HG02884 (cell line): ENCODE measurements at regions not wholly inside any gene's neighbourhood (a gene's known extent, or its start where the extent isn't known, plus 50 kb on each side); places are given as distances from the start of the nearest gene placed in this dataset.
"Not testable (repeated sequence)": the region's sequence is repeated elsewhere in the genome, so short reads cannot be mapped to it uniquely, and the experiment has no call there.

Experiments
- ATAC-seq: cut with Tn5 transposase; IDR thresholded peaks from one replicate; pipeline ENCODE4 v1.9.1; 2021; ENCODE audit warnings: mild to moderate bottlenecking, moderate library complexity; ENCODE audit not compliant: unreplicated experiment

DNA sequence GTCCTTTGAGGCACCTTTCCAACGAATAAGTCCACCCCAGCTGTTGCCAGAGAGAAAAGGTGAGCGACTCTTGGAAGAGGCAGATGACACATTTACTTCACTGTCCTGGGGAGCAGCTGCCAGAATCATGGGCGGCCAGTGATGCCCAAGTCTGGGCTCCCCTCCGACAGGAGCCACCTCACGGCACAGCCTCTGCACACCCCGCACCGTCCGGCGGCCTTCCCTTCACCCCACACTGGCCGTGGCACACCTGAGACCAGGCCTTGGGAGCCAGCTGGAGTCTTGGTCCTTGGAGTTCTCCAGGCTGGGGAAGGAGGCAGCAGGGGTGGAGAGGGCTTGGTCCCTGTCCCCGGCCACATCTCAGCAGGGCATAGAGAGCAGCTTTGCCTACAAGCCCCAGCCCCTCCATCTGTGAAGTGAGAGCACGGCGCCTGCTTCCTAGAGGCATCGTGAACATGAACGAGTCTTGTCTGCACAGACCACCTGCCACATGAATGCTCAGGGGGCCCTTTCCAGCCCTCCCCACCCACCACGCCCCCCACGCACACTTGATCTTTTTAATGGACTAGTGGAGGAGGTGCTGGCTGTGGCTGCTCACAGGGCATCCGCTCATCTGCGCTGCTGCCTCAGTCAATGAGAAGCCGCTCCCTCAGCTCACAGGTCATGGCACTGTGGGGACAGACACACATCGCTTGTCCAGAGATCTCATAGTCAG lies 400.2 kb upstream of the MYT1L start:
- no peak for ATAC-seq

DNA sequence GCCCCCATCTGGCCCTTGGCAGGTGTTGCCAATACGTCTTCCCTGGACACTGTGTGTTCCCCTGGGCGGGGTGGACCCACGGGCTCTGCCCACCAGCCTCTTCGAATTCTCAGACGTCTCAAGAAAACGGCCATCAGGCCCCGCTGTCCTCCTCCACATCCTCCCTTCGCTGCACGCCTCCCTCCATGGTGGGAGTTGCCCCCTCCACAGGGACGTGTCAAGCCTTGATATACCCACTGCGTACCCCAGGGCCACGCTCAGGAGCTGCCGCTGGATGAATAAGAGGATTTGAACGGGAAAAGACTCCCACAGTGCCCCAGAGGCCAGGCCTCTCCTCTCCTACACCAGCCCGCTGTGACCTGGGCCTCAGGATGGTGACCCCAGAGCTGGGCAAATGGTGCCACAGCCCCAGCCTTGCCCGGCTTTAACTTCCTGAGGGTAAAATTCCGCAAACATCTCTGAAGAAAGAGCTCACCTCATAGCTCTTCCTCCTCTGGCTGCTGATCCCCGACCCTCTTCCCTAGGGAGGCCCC lies 399.3 kb upstream of the MYT1L start:
- no peak for ATAC-seq

DNA sequence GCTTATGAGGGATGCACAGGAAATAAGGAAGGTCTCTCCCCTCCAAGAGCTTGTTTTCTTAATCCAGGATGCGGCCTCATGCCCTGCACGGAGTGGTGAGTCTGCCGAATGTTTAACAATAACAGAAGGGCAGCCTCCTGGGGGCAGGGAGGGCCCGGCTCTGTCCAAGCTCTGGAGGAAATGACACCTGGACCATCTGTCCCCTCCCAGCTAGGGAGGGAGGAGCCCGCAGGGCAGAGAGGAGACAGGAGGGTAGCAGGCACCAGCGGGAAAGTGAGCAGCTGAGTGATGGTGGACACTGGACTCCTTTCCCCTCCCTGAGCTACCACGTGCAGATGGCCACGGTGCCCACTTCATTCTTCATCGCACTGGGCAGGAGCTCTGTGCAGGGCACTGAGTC lies 398.2 kb upstream of the MYT1L start:
- no peak for ATAC-seq

DNA sequence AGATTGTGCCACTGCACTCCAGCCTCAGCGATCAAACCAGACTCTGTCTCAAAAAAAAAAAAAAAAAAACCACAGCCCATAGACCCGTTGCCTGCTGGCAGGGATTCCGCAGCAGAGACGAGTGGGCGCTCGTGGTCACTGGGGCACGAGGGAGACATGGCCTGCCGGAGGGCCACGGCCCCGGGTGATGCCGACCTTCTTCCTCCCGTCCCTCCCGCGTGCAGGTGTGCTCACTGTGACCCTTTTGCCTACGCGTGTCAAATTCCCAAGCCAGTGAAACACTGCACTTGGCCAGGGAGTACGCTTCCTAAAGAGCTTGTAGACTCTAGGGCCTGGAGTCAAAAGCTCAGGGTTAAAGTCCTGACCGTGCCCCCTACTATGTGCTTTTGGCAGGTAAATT lies 397.6 kb upstream of the MYT1L start:
- ATAC-seq, result no peak

DNA sequence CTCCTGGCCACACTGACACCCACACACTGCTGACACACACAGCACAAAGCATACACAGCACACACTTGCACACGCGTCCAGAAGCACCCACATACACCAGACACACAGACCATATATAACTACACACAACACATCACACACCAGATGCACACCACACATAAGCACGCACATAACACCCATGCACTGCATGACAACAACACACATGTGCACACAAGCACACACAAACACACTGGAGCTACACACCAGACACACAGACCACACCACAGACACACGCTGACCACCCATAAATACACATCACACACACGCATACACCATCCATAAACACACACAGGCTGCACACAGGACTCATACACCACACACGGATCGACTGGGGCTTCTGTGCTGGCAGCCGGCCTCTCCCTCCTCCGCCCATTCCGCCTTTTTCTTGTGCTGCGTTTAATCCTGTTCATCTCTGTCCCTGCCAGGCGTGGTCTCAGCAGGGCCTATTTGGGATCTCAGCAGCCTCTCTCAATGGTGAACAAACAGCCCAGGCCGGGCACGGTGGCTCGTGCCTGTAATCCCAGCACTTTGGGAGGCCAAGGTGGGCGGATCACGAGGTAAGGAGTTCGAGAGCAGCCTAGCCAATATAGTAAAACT lies 396.9 kb upstream of the MYT1L start:
- no peak for ATAC-seq

DNA sequence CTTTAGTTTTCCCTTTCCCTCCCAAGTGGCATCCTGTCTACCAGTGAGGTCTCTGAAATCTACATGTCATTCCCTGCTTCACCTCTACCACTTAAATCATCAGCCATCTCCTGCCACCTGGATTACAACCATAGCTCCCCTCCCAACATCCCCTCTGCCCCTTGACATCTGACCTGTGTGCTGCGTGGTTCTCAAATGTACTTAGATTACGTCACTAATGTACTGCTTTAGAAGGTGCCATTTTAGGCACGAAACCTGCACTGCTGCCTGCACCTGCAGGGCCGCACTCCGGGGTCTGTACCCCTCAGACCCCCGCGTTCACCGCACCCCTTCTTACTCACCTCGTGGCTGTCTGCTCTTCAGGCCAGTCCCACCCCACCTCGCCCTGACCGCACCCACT lies 395.1 kb upstream of the MYT1L start:
- ATAC-seq, result no peak

DNA sequence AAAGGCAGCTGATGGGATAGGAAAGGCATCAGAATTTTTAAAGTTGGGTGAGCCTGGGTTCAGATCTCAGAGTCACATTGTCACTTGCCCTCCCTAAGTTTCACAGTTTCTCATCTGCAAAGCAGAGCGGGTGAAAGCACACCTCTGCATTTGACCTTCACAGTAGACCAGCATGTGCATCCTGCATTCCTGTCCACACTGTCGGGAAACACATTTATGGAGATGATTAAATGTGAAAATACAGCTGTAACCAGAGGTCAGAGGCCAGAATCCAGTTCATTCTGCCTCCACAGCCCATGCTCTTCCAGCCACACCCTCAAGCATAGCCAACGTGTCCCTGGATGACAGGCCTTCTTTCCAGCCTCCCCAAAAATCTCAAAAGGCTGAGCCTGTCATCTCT lies 392.0 kb upstream of the MYT1L start:
- no peak for ATAC-seq

DNA sequence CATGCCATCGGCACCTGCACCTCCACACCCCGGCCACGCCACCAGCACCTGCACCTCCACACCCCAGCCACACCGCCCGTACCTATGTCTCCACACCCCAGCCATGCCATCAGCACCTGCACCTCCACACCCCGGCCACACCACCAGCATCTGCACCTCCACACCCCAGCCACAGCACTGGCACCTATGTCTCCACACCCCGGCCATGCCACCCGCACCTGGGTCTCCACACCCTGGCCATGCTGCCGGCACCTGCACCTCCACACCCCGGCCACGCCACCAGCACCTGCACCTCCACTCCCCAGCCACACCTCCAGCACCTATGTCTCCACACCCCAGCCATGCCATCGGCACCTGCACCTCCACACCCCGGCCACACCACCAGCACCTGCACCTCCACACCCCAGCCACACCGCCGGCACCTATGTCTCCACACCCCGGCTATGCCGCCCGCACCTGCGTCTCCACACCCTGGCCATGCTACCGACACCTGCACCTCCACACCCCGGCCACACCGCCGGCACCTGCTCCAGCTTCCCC lies 390.3 kb upstream of the MYT1L start:
- ATAC-seq, result no peak

DNA sequence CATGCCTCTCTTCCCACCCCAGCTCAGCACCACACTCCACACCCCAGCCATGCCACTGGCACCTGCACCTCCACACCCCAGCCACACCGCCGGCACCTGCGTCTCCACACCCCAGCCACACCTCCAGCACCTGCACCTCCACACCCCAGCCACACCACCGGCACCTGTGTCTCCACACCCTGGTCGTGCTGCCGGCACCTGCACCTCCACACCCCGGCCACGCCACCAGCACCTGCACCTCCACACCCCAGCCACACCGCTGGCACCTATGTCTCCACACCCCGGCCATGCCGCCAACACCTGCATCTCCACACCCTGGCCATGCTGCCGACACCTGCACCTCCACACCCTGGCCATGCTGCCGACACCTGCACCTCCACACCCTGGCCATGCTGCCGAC lies 389.7 kb upstream of the MYT1L start:
- not testable (repeated sequence) for ATAC-seq

DNA sequence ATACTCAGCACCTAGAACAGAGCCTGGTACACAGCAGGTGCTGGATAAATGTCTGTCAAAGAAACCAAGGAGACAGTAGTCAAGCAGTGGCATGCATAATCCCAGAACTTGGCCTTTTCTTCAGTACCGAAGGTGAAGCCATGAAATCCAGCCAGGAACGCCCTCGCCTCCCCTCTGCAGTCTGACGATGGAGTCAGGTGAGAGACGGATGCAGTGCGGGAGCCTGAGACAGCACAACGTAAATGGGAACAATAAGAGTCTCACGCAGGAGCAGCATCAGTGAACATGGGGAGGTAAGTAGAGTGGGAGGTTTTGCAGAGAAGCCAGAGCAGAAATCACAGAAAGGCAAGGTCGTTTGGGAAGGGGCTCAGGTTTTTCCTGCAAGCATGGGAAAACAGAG lies 389.3 kb upstream of the MYT1L start:
- no peak for ATAC-seq

DNA sequence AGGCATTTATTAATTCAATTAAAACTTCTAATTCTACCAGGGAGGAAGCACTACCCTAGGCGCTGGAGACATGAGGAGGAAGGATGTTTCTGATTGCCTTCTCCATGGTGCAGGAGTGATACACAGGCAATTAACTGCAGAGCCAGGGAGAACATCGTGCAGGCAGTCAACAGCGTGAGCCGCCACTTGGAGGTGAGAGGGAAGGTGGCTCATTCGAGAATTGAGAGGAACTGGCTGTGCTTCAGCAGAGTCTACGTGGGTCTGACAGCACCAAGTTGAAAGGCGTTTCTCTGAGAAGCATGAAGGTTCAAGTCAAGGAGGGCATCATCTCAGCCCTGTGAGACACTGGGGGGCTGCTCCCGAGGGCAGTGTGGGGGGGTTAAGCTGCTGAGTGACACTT lies 388.7 kb upstream of the MYT1L start:
- no peak for ATAC-seq

DNA sequence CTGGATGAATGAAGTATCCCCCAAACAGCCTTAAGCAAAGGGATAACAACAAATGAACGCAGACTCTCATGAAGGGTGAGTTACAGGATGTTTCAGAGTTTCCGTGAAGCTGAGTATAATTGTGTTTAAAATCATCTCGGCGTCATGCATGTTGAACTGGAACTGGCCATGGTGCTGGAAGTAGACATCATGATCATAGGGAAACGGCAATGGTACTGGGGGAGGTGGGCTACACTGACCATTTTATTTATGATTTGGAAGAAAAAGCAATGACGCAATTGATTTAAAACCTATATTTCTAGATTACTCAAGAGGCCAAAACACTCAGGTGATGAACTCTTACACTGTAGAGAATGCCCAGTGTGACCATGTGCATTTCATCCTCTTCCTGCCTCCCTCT lies 387.9 kb upstream of the MYT1L start:
- no peak for ATAC-seq

DNA sequence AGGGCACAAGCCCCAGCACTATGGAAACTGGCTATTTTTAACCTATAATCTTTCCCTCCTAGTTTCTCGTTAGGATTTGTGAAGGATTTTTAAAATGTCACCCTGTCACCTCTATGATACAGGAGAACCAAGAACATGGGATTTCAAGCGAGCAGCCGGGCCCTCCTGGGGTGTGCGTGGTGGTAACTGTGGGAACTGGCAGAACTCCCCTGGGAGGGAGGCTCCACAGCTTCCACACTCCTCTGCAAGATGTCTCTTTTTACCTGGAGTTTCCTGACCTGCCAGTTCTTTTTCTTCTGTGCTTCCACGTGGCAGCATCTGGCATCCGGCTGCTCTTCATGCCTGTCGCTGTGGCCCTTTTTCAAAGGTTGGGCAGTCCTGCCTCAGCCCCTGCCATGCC lies 386.3 kb upstream of the MYT1L start:
- no peak for ATAC-seq

DNA sequence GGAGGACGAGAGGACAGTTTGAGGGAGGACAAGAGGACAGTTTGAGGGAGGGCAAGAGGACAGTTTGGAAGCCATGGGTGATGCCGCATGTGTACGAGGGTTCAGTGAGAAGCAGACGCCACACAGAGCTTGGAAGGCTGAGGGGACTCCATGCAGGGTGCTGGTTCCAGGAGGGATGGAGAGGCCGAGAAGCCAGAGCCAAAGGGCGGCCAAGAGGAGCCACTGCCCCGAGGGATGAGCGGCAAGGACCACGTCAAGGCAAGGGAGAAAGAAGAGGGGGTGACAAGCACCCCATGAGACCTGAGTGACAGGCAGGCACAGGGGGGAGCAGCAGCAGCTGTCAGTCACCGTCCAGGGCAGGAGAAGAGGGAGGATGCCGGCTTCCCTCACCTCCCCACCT lies 385.7 kb upstream of the MYT1L start:
- no peak for ATAC-seq

DNA sequence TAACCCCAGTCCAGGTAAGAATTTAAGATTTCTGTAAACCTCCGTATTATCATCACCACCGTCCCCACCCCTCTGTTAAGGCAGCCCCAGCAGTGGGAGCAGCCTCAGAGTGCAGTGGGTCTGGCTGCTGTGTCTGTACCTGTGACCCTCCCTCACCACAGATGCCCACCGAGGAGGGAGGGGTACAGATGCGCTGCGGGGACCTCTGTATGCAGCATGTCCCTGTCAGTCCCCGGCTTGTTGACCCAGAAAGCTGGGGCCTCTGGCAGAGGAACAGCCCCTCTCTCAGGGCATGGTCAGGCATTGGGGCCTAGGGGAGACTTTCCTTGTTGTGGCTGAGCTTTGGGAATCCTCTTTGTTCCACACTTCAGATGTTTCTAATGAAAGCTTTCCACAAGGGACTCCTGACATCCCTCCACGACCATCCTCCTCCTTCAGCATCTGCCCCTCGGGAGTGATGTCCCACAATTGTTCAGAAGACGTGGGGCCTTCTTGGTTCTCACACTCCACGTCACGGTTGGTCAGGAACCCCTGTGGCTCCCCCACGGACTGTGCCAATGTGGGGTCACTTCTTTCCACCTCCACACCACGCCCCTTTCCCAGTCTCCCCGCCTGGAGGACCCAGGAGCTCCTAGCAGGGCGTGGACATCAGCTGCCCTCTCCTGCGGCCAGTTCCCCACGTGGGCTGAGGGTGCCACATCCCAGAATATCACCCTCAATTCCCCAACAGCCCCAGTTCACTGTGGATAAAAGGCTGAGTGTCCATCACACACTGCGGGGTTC lies 384.2 kb upstream of the MYT1L start:
- ATAC-seq, result no peak

DNA sequence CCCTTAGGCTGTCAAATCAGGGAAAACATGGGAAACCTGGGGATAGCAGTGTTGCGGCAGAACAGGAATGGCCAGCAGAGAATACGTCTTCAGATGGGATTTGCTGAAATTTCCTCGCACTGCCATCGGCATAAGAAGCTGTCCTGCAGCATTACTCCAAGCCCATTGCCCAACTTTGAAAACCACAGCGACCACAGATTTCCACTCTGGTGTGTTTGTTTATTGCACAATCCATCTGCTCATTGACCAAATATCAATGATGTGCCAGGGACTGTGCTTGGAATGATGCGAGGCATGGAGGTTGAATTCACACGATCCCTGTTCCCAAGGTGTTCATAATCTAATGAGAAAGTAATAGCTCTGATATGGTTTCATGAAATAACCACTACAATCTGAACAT lies 383.3 kb upstream of the MYT1L start:
- no peak for ATAC-seq

DNA sequence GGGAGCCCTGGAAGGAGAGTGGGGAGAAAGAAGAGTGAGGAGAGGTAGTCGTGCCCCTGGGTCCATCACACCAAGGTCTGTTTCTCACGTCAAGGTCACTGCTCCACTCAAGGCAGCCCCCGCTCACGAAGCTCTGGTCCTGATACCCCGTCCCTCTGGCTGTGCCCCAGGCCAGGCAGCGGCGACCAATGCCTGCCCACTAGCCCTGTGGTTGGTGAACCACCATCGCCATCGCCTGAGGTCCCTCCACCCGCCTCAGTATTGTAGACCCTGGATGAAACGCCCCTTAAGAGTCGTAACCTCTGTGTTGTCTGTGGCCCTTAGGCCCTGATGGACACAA lies 378.3 kb upstream of the MYT1L start:
- ATAC-seq, result no peak

DNA sequence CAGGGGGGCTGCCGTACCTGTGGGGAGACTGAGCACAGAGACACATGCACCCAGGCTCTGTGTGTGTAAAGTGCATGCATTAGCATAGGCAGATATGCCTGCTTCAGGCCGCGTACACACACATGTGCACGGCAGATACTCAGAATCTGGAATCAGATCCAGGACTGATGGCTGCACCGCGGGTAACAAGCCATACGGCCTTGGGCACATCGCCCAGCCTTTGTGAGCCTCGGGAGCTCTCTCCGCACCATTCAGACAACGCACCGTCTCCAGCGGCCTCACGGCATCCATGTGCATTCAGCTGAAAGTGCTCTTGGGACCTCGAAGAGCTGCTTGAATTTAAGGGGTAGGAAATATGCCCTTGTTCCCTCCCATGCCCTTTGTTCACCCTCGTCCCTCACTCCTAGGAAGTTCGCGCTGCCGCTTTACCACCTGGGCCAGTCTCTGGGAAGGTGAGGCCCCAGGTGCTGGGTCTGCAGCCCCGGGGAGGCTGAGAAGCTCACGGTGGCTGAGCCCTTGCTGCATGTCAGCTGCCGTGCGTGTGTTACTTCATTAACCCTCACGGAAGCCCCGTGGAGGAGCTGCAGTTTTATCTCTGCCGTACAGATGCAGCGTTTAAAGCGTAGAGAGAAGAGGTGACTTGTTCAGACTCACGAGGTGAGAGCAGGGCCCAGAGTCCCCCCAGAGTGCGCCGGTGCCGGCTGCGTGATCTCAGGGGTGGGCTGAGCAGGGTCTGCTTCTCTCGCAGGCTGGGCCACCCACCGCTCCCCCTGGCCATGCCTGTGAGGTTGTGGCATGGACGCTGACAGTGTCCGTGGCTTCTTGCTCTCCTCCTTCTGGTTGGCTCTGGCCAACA lies 377.7 kb upstream of the MYT1L start:
- ATAC-seq, result no peak

DNA sequence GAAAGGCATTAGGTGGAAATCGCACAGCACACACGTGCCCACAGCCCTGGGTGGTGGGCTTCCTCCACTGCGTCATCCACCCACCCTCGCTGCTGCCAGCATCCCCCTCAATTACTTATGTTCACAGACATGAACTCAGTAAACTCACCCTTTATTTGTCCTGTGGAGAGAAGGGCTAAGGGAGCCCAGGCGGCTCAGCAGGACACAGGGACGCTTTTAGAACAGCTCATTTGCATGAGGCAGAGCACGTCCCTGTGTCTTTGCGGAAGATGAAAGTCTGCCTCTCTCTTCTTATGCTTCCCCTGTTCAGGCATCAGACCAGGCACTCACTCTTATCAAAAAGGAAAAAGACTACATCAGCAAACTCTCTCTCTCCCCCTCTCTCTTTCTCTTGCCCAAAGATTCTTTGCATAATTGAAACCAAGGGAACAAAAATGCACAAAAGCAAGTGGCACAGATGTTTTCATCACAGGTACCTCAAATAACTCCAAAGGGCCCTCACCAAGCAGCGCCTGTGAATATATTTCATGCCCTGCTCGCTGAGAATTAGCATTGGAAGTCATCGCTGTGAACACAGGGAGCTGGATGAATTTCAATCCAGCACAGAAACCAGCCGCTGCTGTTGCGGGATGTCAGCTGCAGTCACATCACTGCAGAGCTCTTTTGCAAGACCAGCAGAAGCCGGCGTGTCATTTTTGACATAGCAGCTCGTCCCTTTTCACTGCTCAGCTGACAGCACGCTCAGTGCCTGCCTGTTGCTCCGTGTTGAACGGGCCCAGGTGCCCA lies 376.3 kb upstream of the MYT1L start:
- ATAC-seq, result no peak

DNA sequence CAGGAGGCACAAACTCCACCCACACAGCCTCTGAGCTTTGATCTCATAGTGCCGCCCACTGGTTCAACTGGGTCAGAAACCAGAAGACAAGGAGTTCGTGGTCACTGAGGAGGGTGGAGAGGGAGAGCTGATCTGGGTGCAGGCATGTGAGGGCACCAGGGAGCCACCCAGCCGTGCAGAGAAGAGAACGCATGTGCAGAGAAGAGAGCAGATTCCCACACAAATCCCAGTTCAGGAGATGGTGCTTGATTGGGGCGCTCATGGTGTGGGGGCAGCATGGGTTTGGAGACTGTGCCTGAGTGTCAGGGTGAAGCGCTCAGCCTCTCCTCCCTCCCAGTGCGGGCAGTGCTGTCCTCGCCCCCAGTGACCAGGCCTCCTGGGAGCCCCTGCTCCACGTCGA lies 375.2 kb upstream of the MYT1L start:
- ATAC-seq, result no peak
